HG03565 (cell line): ENCODE measurements at regions not wholly inside any gene's neighbourhood (a gene's known extent, or its start where the extent isn't known, plus 50 kb on each side); places are given as distances from the start of the nearest gene placed in this dataset.

Experiments
- ATAC-seq: cut with Tn5 transposase; IDR thresholded peaks from one replicate; pipeline ENCODE4 v1.9.1; 2021; ENCODE audit warnings: mild to moderate bottlenecking, moderate library complexity; ENCODE audit not compliant: unreplicated experiment

DNA sequence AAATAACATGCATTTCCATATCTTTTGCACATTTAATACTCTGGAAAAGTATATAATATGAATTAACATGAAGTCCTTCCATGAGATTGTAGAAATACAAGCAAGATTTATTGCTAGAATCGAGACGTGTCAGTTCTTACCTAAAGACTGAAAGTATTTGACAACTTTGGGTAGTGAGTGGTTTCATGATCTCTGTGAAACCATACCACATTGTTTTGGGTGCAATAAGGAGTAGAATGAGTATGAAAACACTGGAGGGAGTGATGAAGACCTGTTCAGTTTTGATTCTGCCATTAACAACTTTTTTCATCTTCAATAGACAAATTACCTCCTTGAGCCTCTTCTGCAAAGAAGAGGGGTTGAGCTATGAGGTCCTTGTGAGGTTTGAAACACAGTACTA lies 133.7 kb downstream of the NUDT12 start:
- ATAC-seq: peak; percentile 32

DNA sequence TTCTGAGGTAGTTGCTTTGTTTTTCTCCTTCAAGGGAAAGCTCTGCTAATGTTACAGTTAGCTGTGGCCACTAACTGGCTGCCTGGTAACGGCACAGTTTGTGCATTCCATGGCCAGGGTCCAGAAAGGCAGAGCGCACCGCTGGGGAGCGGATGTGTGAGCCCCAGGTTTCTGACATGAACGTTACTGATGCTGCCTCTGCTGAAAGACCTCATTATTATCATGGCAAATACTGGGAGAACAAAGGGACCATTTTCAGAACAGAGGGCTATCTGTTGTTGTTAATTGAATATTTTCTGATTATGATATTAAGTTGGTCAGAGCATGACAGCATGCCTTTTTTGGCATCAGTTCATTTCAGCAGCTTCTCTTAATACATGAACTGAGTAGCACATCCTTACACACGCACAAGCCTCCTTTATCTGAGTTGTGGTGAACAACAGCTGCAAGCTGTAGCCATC lies 134.1 kb downstream of the NUDT12 start:
- peak; percentile 12 for ATAC-seq

DNA sequence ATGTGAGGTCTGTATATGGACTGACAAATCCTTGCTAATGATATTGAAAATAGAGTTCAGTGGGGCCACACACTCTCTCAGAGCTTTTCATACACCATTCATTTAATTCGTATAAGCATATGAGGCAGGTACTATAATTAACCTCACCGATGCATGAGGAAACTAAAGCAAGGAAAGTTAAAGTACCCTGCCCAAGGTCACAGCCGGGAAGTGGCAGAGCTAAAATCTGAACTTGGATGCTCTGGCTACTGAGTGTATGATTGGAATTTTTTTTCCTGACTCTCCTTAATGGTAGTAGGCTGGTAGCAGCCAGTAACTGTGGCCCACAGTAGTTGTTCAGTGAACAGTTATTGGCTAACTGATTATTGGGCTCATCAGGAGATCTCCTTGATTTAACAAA lies 135.3 kb downstream of the NUDT12 start:
- ATAC-seq: no peak

DNA sequence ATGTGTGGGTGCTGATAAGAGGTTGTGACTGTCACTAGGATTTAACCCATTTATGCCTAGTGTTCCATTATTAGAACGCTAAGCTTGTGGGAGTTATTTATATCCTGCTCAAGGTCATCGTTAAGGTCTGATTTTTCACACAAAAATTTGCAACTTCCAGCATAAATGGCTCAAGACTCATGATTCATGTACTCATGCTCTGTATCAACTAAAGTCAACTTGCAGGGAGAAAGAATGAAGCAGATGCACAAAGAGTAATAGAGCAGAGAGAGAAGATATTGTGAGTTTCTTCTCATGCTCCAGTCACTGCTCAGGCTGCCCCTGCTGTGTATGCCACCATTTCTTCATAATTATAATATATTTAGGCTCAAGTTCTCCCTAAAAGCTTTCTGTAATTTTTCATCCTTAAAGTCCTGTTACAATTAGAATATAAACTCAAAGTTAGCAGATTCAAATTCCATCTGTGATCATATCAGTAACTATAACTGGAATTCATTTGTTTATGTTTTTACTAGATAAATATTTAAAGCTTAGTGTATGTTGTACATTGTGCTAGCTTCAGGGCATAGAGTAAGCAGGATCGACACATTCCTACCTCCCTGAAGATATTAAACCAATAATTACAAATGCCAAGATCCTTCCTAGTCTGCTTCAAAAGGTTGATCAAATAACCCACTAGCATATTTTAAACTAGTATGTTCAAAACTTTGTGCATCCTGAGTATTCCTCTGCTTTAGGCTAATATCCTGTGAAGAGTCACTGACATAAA lies 136.7 kb downstream of the NUDT12 start:
- ATAC-seq: no peak

DNA sequence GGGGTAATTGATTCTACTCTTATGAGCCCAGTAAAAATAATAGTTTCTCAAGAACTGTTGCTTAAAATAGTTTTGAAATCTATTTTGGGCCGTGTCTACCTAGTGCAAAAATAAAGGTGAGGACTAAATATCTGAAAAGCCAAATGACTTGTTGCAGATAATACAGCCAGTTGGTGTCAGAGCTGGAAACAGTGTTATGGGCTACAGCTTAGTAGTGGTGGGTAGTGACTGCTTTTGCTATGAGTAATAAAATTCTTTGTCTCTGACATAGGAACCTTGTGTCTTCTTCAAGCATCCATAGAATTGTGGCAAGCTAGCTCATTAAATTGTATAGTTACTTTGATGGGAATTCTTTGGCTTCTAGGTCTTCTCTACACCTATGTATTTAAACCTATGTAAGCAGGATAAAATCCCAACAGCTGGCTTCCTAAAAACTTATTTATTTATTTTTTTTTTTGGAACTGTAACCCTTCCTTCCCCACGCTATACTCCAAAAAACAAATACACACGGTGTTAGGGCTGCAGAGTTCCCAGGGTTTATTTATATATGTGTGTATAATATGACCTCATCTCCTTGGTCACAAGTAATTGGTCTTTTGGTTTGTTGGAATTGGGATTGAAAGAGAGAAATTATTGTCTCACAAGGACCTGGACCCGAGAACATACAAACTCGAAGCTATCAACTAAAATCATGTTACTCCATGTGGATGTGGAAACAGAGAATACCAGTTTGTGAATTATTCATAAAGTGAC lies 138.0 kb downstream of the NUDT12 start:
- ATAC-seq: peak; percentile 59

DNA sequence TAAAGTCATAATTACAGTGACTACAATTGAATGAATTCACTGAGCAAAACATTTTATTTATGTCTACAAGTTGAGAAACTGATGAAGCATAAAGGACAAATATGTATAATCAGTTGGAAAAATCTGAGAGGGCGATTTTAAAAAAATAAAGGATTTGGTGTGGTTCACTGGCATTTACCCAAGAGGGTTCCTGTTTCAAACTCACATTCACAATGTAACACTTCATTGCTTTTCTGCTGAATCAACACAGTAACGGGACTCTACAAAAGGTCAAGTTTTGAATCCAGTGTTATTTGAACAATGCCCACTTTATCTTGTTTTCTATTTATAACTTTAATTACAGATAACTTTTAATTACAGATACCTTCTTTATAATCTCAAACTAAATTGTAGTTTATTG lies 138.6 kb downstream of the NUDT12 start:
- ATAC-seq: no peak

DNA sequence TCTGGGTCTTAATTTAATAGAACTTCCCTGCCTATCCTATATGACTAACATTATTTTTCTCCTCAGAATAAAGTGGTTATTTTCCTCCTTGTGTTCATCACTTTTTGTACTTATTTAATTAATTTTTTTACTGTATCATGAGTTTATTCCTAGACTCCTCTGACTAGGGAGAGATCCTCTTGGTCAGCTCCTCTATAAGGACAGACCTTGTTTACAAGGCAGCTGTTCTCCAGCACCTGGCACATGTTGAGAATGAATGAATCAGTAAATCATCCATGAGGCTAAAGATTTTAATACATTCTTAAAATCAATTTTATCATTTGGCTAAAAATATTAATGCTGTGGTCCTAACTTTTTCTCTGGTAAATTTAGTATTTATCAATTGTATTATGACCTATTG lies 139.8 kb downstream of the NUDT12 start:
- ATAC-seq: no peak

DNA sequence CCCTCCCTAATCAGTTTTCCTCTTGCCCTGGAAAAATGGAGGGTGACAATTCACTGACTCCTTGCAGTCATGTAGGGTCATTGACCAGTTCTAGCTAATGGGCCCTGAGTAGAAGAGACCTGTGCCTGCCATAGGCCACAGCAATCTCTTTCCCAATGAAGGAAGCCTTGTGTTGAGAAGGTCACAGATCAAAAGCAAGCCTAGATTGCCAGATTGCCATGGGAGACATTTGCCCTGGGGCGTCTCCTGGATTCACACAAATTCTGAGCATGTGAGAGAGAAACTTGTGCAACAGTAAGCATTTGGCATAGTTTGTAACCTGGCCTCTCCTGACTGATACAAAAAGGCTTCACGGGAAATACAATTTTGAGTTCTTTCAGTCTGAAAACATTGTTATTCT lies 148.0 kb downstream of the NUDT12 start:
- no peak for ATAC-seq

DNA sequence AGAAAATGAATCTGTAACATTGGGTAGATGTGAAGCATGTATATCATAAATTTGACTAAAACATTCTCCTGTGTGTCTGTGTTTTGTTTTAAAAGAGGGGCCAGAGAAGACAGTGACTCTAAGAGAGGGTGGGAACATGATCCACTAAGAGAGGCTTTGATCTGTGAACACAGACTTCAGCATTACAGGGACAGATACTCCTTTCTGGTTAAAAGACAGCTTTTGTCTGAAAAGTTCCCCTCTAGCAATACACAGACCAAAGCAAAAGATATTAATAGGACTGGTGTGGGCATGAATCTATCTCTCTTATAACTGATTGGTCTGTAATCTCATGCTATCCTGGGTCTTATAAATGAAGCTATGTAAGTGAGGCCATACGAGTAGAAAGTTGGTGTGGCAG lies 150.9 kb downstream of the NUDT12 start:
- ATAC-seq: no peak

DNA sequence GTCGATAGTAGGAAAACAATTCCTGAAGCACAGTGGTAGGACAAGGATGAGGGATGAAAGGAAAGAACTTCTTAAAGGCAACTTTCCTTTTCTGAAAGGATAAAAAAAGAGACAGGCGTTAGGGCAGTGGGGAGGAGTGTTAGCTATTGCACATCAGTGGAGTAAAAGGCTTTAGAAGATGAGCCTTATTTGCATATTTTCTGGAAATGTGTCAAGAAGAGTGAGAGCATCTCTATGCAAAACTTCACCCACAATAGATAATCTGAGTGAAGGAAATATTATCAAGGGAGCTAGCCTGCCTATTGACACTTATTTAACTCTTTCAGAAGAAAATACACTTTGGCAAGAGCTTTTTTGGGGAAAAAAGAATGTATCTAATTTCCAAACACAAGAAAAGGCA lies 151.6 kb downstream of the MACIR start:
- ATAC-seq: peak; percentile 95

DNA sequence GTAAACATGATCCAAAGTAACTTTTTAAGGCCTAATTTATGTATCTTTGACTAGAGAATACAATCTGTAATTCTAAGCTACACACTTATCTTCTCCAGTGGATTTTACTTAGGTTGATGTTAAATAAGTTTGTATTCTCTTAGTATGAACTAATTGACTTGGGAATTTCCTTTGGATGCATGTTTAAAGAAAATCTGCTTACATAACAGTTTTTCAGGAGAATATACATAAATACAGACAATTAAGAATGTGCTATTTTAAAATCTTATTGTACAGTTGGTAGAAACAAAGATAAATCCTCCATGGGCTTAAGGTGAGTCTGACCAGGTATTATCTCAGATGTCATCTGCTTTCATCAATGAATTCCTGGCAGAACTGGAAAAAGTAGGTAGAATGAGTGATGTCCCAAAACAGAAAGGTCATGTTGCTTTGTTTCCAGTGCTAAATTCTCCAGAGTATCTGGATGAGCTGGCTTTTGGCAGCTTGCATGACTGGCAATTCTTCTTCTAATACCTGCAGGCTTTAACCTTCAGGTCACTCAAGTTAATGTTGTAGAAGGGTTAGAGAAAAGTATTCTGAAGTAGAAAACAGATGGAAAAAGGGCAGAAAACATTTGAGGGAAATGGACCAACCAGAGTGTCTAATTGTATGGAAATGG lies 150.6 kb downstream of the MACIR start:
- no peak for ATAC-seq

DNA sequence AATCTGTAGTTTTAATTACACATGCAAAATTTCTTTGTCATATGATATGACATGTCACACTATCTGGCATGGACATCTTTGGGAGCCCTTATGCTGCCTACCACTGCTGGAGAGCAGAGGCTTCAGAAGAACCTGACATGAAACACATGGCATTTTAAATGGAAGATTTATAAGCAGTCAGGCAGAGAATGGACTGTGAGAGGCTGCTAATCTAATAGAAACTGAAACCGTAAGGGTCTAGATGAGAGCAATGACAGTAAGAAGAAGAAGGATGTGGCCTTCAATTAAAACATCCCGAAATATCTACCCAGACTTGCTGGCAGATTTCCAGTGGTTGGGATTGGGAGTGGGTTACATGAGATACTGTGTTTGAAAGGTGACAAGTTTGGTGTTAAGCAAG lies 149.8 kb downstream of the MACIR start:
- ATAC-seq: no peak

DNA sequence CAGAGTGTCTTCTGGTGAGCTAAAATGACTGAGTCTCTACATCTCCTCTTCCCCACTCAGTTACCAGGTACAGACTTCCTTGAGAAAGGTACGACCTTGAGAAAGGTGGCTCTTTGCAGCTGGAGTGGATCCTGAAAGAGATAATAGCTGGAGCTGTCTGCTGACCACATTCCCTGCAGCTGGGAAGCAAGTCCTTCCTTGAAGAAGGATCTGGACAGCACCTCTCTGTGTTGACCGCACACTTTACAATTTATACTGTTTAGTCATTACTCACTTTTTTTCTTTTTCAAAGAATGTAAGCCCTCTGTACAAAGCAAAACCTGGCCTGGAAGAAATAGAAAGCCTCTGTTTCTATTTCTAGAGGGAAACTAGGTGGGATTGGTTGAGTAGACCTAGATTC lies 148.8 kb downstream of the MACIR start:
- no peak for ATAC-seq

DNA sequence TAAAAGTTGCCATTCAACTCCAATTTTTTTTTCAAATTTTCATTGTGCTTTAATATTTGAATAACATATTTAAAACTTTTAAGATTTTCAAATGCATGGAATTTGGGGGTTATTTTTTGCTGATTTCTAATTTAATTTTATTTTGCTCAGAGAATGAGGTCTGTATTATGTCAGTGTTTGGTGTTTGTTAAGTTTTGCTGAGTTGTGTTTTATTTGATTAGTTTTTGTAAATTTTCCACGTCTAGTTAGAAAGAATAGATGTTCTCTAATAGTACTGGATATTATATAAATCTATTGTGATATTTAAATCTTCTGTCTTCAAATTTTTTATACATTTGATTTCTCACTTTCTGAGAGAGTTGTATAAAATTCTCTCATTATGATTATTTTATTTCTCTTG lies 145.9 kb downstream of the MACIR start:
- ATAC-seq: no peak

DNA sequence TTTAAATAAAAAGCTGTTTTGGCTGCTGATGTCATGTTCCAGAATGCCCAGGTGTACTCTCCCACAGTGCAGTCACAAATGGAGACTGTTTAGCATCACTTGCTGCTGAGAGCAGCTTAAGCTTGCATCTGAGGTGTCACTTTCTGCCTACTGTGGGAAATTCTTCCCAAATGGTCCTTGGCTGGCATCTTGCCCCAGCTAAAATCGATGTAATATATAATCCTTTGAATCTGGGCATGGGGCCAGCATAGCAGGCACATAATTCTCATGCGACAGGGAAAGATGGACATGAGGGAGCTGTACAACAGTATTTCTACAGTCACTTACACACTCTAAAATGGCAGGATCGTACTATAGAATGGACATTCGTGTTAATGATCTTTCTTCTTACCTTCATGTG lies 144.3 kb downstream of the MACIR start:
- no peak for ATAC-seq

DNA sequence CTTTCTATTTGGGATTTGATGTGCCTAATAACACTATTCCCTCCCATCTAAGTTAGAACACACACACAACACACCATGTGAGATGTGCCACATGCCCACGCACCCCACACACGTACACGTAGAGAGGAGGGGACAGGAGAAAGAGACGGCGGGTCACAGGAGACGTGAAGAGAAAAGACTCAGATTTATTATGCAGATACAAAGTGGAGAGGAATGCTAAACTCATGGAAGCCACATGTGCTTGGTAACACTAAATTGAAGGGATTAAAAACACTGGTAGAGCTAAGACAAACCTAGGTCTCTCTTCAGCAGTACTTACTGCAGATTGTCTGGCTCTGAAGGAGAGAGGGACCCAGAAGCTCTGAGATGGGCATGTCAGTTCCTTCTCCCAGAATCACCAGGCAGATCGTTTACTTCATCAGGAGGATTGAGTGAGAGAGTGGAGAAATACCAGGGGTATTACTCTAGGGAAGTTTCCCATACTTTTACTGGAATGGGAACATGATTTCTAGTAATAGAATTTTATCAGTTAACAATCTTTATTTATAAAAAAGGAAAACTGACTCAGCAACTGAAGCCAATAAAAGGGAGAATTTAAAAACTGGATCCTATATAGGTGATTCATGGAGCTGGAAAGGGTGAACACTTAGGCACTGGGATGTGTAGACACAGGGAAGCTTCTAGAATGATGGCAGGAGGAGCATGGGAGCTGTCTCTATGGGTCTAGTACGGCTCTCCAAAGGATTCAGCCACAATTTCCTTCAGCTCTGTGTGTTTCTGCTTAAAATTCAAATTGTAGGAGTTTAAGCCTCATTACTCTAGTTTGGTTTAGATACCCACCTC lies 139.4 kb downstream of the MACIR start:
- ATAC-seq: no peak

DNA sequence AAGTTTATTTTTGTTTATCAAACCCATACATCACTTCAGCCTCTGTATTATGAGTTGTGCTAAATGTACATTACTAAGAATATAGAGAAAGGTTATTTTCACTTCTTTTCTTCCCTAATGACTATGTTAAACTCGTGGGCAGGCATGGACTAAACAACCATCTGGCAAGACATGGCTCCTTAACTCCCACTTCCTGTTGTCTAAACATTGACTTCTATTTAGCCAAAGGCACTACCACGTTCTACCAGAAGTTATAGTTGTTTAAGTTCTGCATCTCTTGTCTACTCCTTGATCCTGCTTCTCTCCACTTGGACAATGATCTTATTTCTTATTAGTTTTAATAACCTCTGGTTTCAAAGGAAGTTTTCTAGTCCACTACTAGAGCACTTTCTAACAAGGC lies 136.1 kb downstream of the MACIR start:
- ATAC-seq: no peak

DNA sequence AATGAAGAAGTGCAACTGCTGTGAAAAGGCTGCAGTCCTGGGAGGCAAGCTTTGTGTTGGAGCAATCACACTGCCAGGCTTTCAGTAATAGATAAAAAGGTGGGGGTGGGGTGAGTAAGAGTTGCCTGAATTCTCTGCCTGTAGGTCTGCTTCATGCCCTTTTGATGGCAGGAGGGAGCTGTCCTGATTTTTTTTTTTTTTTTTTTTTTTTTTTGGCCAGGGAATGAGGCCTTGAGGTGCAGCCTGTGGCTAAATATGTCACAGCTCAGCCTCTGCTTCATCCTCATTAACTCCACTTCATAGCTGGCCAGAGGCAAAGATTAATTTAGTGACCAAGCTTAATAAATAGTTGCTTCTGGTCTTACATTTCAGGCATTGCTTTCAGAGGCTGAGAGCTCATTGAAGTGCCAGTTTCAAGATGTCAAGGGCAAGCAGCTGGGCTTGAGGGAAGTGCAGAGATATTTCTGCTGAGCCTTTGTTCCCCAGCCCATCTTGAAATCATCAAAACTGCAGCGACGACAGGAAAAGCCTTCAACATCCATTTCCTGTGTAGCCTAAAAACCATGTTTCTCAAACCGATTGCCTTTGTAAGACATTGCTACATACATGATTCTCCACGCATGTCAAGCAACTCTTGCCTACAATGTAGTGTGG lies 134.7 kb downstream of the MACIR start:
- no peak for ATAC-seq

DNA sequence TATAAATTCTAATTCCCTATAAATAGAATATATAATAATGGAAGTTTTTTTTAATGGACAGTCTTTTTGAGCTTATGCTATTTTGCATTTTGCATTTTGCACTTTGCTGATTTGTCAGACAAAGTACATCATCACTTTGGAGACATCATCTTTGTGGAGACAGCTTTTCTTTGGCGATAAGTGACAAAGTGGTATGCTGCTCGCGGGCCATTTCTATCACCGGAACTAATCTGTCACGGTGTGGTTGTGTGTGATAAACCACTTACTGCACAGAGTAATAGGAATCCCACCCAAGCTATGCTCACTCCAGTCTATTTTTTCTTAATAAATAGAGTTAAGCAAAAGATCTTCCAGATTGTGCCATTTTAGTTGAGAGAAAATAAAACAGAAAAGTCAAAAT lies 133.1 kb downstream of the MACIR start:
- no peak for ATAC-seq

DNA sequence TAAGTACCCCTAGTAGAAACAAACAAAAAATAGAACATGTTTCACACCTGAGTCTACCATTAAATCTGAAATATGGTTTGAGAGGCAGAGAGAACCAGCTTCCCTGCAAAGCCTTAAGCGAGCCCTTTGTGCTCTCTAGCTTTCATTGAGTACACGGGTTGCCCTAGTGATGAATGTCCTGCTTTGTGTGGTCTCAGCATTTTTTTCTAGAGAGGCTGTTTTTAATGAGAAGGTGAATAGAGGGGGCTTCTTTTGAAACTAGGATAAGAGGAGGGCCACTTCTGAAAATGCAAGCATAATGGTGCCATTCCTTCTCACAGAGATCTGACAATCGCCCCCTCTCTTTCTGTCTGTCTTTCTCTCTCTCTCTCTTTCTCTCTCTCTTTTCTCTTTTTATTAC lies 131.3 kb downstream of the MACIR start:
- ATAC-seq: no peak

DNA sequence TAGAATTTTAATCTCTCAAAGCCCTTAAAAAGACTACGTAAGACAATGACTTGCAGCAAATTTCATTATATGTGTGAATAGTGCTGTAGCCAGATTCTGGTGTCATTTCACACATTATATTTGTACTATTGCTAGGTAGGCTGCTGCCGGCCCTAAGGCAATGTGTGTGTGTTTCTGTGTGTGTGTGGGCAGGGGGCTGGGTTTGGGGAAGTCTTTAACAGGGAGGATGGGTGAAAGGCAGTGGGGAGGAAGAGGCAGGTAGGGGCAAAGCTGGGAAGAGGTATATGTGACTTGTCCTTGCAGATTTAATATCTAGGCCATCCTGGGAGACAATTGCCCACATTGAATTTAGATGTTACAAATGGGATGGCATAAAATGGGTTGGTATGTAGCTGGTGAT lies 130.8 kb downstream of the MACIR start:
- ATAC-seq: no peak
